IMR-90 (cell line): ENCODE measurements at regions not wholly inside any gene's neighbourhood (a gene's known extent, or its start where the extent isn't known, plus 50 kb on each side); places are given as distances from the start of the nearest gene placed in this dataset.

Experiments
- BHLHE40 ChIP-seq: fragments of 150-350 bp; IDR thresholded peaks from 2 replicates; pipeline ENCODE4 v1.6.1; 2016; ENCODE audit warnings: mild to moderate bottlenecking, low read depth, low read length
- CEBPB ChIP-seq: IDR thresholded peaks from 2 replicates; pipeline ENCODE4 v1.6.1; 2012; ENCODE audit warnings: low read depth, low read length, improper control_type of control experiment
- MAFK ChIP-seq: IDR thresholded peaks from 2 replicates; pipeline ENCODE4 v1.6.1; 2012; ENCODE audit warnings: low read depth, low read length, improper control_type of control experiment
- MAZ ChIP-seq: IDR thresholded peaks from 2 replicates; pipeline ENCODE4 v1.6.1; 2012; ENCODE audit warnings: low read depth, mild to moderate bottlenecking, low read length, improper control_type of control experiment, moderate library complexity, borderline replicate concordance
- MXI1 ChIP-seq: IDR thresholded peaks from 2 replicates; pipeline ENCODE4 v1.6.1; 2012; ENCODE audit warnings: low read depth, mild to moderate bottlenecking, low read length, moderate library complexity, borderline replicate concordance
- POLR2A ChIP-seq: IDR thresholded peaks from 2 replicates; pipeline ENCODE4 v1.6.1; 2012; ENCODE audit warnings: mild to moderate bottlenecking, low read depth, low read length
- RAD21 ChIP-seq: IDR thresholded peaks from 2 replicates; pipeline ENCODE4 v1.6.1; 2012; ENCODE audit warnings: low read length, improper control_type of control experiment
- RCOR1 ChIP-seq: IDR thresholded peaks from 2 replicates; pipeline ENCODE4 v1.6.1; 2012; ENCODE audit warnings: mild to moderate bottlenecking, low read length, improper control_type of control experiment; ENCODE audit not compliant: insufficient replicate concordance
- RFX5 ChIP-seq: IDR thresholded peaks from 2 replicates; pipeline ENCODE4 v1.8.0; 2012; ENCODE audit warnings: low read depth, mild to moderate bottlenecking, low read length, moderate library complexity
- SMC3 ChIP-seq: fragments of 150-350 bp; IDR thresholded peaks from 2 replicates; pipeline ENCODE4 v1.6.1; 2016; ENCODE audit warnings: low read depth, mild to moderate bottlenecking, antibody characterized with exemption, low read length, moderate library complexity
- TF ChIP-seq, protein P1 (sequence below): conservative IDR thresholded peaks from 2 replicates; pipeline ENCODE4 v1.5.1; 2012; ENCODE audit warnings: mild to moderate bottlenecking, low read depth, low read length, improper control_type of control experiment
- TF ChIP-seq, protein P2 (sequence below): fragments of 150-350 bp; IDR thresholded peaks from 2 replicates; pipeline ENCODE4 v1.6.1; 2017; ENCODE audit warnings: mild to moderate bottlenecking, antibody characterized with exemption, low read length, low read depth

DNA sequence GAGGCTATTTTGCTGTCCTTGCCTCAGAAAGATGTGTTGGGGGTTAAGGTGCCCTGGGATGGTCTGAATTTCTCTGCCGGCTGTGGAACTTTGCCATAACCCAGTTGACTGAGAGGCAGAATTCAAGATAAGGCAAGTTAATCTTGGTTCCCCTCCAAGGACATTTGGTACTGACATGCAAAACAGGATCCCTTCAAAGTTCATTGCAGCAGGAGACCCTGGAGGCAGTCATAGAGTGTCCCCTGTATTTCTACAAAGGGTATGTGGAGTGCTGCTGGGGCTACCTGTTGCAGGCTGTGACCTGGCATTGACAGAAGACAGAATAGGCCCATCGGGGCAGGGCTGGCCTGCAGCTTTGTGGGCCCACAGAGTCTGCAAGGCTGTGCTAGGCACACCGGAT is 135.6 kb upstream of the IRX3 start:
- TF ChIP-seq, protein P1, sequence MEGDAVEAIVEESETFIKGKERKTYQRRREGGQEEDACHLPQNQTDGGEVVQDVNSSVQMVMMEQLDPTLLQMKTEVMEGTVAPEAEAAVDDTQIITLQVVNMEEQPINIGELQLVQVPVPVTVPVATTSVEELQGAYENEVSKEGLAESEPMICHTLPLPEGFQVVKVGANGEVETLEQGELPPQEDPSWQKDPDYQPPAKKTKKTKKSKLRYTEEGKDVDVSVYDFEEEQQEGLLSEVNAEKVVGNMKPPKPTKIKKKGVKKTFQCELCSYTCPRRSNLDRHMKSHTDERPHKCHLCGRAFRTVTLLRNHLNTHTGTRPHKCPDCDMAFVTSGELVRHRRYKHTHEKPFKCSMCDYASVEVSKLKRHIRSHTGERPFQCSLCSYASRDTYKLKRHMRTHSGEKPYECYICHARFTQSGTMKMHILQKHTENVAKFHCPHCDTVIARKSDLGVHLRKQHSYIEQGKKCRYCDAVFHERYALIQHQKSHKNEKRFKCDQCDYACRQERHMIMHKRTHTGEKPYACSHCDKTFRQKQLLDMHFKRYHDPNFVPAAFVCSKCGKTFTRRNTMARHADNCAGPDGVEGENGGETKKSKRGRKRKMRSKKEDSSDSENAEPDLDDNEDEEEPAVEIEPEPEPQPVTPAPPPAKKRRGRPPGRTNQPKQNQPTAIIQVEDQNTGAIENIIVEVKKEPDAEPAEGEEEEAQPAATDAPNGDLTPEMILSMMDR = no peak
- no peak for TF ChIP-seq POLR2A
- no peak for TF ChIP-seq MXI1
- no peak for TF ChIP-seq MAFK
- no peak for TF ChIP-seq CEBPB
- TF ChIP-seq RCOR1 = no peak
- TF ChIP-seq RAD21 = no peak
- TF ChIP-seq, protein P2, sequence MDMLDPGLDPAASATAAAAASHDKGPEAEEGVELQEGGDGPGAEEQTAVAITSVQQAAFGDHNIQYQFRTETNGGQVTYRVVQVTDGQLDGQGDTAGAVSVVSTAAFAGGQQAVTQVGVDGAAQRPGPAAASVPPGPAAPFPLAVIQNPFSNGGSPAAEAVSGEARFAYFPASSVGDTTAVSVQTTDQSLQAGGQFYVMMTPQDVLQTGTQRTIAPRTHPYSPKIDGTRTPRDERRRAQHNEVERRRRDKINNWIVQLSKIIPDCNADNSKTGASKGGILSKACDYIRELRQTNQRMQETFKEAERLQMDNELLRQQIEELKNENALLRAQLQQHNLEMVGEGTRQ = no peak
- no peak for TF ChIP-seq SMC3
- no peak for TF ChIP-seq MAZ
- TF ChIP-seq BHLHE40 = no peak
- TF ChIP-seq RFX5 = no peak
